Activated CD4-positive, alpha-beta T cell treated with anti-CD3 and anti-CD28 coated beads for 48 hours (primary cell): ENCODE measurements at regions not wholly inside any gene's neighbourhood (a gene's known extent, or its start where the extent isn't known, plus 50 kb on each side); places are given as distances from the start of the nearest gene placed in this dataset.
A peak's percentile ranks its signal among the peaks of the same experiment; 100 is the strongest.
"Not testable (repeated sequence)": the region's sequence is repeated elsewhere in the genome, so short reads cannot be mapped to it uniquely, and the experiment has no call there.

Experiments
- DNase-seq: peaks from one replicate; pipeline ENCODE4 v3.0.0-alpha.2; 2020

- no peak for DNase-seq
Observed at GRCh38 chr6:144662812-144663365, 377.8 kb downstream of the UTRN start.

GRCh38 chr6:144664281-144664680, 379.1 kb downstream of the UTRN start:
- no peak for DNase-seq

DNA sequence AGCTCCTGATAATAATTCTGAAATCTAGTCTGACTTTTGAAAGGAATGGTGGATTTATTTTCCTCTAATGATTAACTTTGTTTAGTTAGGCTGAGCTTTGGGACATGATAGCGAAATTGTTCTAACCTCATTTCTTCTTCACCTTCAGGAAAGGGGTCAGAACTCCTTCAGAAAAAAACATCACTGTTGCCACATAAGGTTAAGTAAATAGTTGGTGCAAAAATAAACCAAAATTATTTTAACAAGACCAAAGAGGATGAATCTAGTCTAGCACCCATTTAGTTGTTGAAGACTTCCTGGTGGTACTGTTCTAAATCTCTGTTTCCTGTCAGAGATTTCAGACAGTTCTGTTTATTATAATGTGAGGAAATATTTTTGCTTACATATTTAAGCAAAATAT, 379.8 kb downstream of the UTRN start:
- no peak for DNase-seq

DNA sequence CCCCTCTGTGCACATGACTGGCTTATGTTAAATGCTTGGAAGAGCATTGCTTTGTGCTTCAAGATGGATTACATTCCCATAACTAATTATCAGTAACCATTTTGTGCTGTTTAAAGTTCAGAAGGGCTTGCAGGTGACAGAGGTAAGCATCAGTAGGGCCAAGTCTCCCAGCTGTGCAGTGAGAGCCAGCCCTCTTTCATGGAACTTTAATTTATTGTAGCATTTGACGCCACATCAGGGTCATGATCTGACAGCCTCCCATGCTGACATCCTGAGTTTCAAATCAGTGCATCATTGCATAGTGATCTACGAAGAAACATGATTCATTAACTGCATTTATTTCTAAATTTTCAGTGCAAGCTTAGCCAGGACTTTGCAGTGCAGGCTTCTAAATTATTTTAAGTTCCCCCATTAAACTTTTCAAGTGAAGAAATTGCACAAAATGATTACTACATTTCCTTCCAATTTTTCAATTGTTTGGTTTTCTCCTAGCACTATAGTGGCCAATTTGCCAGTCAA, 380.9 kb downstream of the UTRN start:
- no peak for DNase-seq

DNA sequence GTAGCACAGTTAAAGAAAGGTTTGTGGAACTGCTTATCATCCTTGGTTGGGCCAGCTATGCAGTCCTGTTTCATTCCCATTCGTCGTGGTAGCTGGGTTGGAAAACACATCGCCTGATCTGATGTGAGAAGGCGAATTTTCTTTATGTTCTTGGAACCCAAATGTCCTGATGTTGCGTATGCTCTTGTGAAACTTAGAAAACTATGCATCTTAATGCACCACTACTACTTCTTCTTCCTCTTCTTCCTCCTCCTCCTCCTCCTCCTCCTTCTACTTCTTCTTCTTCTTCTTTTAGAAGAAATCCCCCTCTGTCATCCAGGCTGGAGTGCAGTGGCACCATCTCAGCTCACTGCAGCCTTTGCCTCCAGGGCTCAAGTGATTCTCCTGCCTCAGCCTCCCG, 381.6 kb downstream of the UTRN start:
- no peak for DNase-seq

GRCh38 chr6:144667532-144668503, 382.7 kb downstream of the UTRN start:
- DNase-seq, result no peak

DNA sequence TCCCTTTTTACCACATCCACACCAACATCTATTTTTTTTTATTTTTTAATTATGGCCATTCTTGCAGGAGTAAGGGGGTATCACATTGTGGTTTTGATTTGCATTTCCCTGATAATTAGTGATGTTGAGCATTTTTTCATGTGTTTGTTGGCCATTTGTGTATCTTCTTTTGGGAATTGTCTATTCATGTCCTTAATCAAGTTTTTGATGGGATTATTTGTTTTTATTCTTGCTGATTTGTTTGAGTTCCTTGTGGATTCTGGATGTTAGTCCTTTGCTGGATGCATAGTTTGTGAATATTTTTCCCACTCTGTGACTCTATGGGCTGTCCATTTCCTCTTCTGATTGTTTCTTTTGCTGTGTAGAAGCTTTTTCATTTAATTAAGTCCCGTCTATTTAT, 385.1 kb downstream of the UTRN start:
- DNase-seq, result not testable (repeated sequence)

DNA sequence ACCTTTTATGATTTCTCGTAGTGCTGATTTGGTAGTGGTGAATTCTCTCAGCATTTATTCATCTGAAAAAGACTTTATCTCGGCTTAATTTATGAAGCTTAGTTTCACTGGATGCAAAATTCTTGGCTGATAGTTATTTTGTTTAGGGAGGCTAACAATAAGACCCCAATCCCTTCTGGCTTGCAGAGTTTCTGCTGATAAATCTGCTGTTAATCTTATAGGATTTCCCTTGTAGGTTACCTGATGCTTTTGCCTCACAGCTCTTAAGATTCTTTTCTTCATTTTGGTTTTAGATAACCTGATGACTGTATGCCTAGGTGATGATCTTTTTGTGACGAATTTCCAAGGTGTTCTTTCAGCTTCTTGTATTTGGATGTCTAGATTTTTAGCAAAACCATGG, 388.7 kb downstream of the UTRN start:
- DNase-seq, result no peak

- DNase-seq, result peak; percentile 55
Observed at GRCh38 chr6:144675231-144675861, 390.2 kb downstream of the UTRN start.

DNA sequence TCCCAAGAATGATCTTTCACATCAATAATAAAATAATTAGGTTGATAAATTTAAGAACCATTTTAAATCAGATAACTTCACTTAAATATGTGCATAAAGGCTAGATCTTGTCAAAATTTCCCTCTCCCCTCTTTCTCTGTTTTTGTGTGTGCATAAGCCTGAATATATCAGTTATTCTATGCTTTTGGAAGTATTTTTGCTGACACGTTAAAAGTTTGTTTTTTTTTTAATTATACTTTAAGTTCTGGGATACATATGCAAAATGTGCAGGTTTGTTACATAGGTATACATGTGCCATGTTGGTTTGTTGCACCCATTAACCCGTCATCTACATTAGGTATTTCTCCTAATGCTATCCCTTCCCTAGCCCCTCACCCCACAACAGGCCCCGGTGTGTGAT, 391.2 kb downstream of the UTRN start:
- not testable (repeated sequence) for DNase-seq

DNA sequence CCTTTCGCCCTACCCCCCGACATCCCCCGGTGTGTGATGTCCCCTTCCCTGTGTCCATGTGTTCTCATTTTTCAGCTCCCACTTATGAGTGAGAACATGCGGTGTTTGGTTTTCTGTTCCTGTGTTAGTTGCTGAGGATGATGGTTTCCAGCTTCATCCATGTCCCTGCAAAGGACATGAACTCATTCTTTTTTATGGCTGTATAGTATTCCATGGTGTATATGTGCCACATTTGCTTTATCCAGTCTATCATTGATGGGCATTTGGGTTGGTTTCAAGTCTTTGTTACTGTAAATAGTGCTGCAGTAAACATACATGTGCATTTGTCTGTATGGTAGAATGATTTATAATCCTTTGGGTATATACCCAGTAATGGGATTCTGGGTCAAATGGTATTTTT, 392.1 kb downstream of the UTRN start:
- not testable (repeated sequence) for DNase-seq

GRCh38 chr6:144678844-144679243, 393.7 kb downstream of the UTRN start:
- no peak for DNase-seq

DNA sequence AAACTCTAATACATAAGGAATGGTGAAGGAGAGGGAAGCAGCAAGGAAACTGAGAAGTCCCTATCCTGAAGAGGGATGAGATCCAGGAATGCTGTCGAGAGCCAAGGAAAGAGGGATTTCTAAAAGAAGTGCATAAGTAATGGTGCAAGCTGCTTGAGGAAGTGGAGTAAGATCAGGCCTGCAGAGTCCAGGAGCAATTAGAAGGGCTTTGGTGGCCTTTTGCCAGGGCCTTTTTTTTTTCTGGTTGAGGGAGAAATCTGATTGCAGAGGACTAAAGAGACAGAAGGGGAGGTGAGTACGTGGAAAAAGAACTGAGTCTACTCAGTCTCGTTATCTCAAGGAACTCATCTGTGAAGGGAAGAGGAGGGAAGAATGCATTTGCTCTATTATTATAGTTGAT, 396.2 kb downstream of the UTRN start:
- DNase-seq, result no peak

- no peak for DNase-seq
Observed at GRCh38 chr6:144683216-144684070, 398.3 kb downstream of the UTRN start.

DNA sequence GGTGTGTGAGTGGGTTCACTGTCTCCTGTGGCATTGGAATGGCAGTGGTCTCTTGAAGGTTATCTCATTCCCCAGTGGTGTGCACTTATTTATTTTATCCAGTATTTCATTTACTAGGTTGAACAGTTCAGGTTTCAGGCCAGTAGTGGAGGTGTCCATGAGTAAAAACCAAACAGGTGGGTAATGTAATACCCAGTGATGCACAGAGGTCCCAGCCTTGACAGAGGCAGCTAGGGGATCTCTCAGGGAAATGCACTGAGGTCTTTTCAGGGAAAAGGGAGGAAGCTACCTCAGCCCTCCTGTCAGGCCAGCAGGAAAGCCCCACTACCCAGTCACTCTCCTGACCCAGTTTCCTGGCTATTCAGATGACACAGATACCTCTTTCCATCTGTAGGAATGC, 403.6 kb downstream of the UTRN start:
- DNase-seq, result no peak

DNA sequence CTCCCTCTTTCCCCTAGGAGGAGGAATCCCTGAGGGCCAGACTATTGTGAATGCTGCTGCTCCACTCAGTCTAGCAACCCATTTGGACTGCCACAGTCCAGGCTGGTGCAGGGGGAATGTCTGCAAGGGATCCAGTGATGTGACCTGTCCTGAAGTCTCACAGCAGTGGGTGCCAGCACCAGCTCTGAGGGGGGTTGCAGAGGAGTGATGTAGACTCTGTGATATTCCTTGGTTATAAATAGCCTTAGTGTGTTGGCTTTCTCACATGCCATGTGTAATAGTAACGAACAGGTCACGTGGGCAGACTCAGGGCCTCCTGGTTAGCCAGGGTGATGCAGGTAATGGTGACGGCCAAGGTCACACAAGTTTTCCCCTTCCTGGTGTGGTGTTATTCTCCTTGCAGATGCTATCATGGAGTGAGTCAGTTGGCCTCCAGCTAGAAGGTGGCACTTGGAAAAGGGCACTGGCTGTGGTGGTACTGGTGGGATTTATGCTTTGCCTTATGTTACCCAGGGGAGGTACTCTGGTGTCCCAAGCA, 404.4 kb downstream of the UTRN start:
- no peak for DNase-seq

GRCh38 chr6:144690133-144690532, 405.0 kb downstream of the UTRN start:
- no peak for DNase-seq

DNA sequence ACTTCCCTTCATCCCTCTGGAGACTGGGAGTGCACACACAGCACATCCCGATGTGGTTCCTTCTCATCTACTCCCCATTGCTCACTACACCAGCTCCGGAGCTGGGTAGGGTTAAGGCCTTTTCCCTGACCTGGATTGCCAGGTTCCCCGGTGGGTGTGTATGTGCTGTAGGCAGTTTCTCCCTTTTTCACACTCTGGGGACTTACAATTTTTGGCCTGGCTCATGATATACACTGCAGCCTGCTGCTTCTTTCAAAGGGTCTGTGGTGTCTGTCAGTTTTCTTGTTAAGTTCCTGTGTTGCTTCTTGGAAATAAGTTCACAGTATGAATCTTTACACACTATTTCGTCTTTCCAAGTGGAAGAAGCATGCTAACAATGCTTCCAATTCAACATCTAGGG, 405.5 kb downstream of the UTRN start:
- no peak for DNase-seq

DNA sequence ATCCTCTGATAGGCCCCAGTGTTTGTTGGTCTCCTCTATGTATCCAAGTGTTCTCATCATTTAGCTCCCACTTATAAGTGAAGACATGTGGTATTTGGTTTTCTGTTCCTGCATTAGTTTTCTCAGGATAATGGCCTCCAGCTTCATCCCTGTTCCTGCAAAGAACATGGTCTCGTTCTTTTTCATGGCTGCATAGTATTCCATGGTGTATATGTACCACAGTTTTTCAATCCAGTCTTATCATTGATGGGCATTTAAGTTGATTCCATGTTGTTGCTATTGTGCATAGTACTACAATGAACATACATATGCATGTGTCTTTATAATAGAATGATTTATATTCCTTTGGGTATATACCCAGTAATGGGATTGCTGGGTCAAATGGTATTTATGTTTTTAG, 406.9 kb downstream of the UTRN start:
- DNase-seq, result not testable (repeated sequence)

DNA sequence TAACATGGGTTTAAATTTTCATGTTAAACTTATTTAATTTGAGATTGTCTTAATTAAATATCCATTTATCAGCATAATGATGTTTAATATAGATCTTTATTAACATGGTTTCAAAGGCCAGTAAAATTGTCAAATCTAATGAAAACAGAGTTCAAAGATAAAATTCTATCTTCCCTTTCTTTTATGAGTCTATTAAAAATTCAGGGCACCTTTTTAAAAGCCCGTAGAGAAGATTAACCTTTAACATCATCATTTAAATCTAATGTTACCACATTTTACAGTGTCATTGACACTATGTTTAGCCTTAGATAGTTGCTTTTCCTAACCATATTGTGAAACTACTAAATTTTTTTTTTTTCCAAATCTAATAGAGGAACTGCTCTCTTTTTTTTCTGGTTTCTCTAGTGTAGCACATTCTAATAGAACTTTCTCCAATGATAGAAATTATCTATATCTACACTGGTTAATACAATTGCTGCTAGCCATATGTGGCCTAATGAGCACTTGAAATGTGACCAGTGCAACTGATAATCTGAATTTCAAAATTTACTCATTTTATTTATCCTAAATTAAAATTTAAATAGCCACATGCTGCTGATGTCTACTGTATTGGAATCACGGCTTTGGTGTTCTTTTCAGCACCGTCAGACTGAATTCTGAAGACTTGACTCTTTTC, 410.9 kb downstream of the UTRN start:
- no peak for DNase-seq

GRCh38 chr6:144696610-144697368, 411.7 kb downstream of the UTRN start:
- DNase-seq, result no peak
